K562 (cell line): ENCODE measurements at regions not wholly inside any gene's neighbourhood (a gene's known extent, or its start where the extent isn't known, plus 50 kb on each side); places are given as distances from the start of the nearest gene placed in this dataset.

Source experiments
- CEBPB ChIP-seq: fragments of 450-650 bp; IDR thresholded peaks from 2 replicates; pipeline ENCODE4 v1.6.1; 2016; ENCODE audit warnings: missing genetic modification characterization, missing compliant biosample characterization
- CREM ChIP-seq: IDR thresholded peaks from 2 replicates; pipeline ENCODE4 v1.6.1; 2014; ENCODE audit warnings: antibody characterized with exemption, low read depth
- FOXK2 ChIP-seq, 2 experiments: fragments of 450-650 bp; IDR thresholded peaks in 1 of 2; conservative IDR thresholded peaks in 1 of 2; 2 replicates each; pipeline ENCODE4 v1.6.1; 2016; ENCODE audit warnings: low read depth in 2 of 2, mild to moderate bottlenecking in 1 of 2
- HNRNPUL1 ChIP-seq: fragments of 200-400 bp; formaldehyde crosslinking; IDR thresholded peaks from 2 replicates; pipeline ENCODE4 v1.6.1; 2017; ENCODE audit warnings: low read length
- MBD2 ChIP-seq: sonication (generic); IDR thresholded peaks from 2 replicates; pipeline ENCODE4 v1.6.1; 2016; ENCODE audit warnings: low read depth, borderline replicate concordance
- MEF2D ChIP-seq: conservative IDR thresholded peaks from 2 replicates; pipeline ENCODE4 v1.6.1; 2016; ENCODE audit warnings: low read depth, missing genetic modification characterization, missing compliant biosample characterization
- NFIX ChIP-seq: fragments of 250-450 bp; sonication (Bioruptor Pico); IDR thresholded peaks from 2 replicates; pipeline ENCODE4 v1.4.0; 2020; ENCODE audit warnings: low read depth, mild to moderate bottlenecking, moderate library complexity
- PHB ChIP-seq: fragments of 250-450 bp; sonication (Bioruptor Pico); IDR thresholded peaks from 2 replicates; pipeline ENCODE4 v1.5.0; 2021
- RUNX1 ChIP-seq: sonication (generic); IDR thresholded peaks from 2 replicates; pipeline ENCODE4 v1.6.1; 2016; ENCODE audit warnings: antibody characterized with exemption, low read depth
- SMAD3 ChIP-seq: fragments of 450-650 bp; formaldehyde crosslinking; conservative IDR thresholded peaks from 2 replicates; pipeline ENCODE4 v1.4.0; 2020; ENCODE audit warnings: mild to moderate bottlenecking
- TAF9B ChIP-seq: fragments of 450-650 bp; IDR thresholded peaks from 2 replicates; pipeline ENCODE4 v1.6.1; 2018; ENCODE audit warnings: mild to moderate bottlenecking; ENCODE audit not compliant: partially characterized antibody
- TCFL5 ChIP-seq: fragments of 250-450 bp; sonication (Bioruptor Pico); conservative IDR thresholded peaks from 2 replicates; pipeline ENCODE4 v1.6.1; 2021; ENCODE audit warnings: mild to moderate bottlenecking, moderate library complexity, matching md5 sums
- ZBTB8A ChIP-seq: fragments of 450-650 bp; IDR thresholded peaks from 2 replicates; pipeline ENCODE4 v1.6.1; 2018; ENCODE audit warnings: mild to moderate bottlenecking, moderate library complexity; ENCODE audit not compliant: partially characterized antibody
- ZNF184 ChIP-seq: sonication (generic); formaldehyde crosslinking; IDR thresholded peaks from 2 replicates; pipeline ENCODE4 v1.5.0; 2020; ENCODE audit warnings: missing genetic modification reagents
- ZNF3 ChIP-seq: fragments of 250-450 bp; sonication (Bioruptor Pico); IDR thresholded peaks from 2 replicates; pipeline ENCODE4 v1.5.0; 2021; ENCODE audit warnings: mild to moderate bottlenecking, moderate library complexity
- ZNF668 ChIP-seq: fragments of 250-450 bp; sonication (Bioruptor Pico); IDR thresholded peaks from 2 replicates; pipeline ENCODE4 v1.8.0; 2022; ENCODE audit warnings: mild to moderate bottlenecking, inconsistent platforms
- ZZZ3 ChIP-seq: fragments of 450-650 bp; IDR thresholded peaks from 2 replicates; pipeline ENCODE4 v1.6.1; 2016; ENCODE audit warnings: antibody characterized with exemption, mild to moderate bottlenecking, moderate library complexity
- TF ChIP-seq, protein P1 (sequence below): fragments of 250-450 bp; sonication (Bioruptor Pico); IDR thresholded peaks from 2 replicates; pipeline ENCODE4 v1.8.0; 2022; ENCODE audit warnings: inconsistent platforms, mild to moderate bottlenecking, moderate library complexity, borderline replicate concordance
- TF ChIP-seq, protein P2 (sequence below): fragments of 250-450 bp; sonication (Bioruptor Pico); IDR thresholded peaks from 2 replicates; pipeline ENCODE4 v1.6.1; 2021; ENCODE audit warnings: mild to moderate bottlenecking
- TF ChIP-seq, protein P3 (sequence below), 2 experiments: fragments of 450-650 bp; formaldehyde crosslinking in 1 of 2; IDR thresholded peaks; 2 replicates each; pipeline versions ENCODE4 v1.4.0 to v1.6.1; 2014 to 2020; ENCODE audit warnings: mild to moderate bottlenecking in 2 of 2, borderline replicate concordance in 1 of 2, low read depth in 1 of 2

DNA sequence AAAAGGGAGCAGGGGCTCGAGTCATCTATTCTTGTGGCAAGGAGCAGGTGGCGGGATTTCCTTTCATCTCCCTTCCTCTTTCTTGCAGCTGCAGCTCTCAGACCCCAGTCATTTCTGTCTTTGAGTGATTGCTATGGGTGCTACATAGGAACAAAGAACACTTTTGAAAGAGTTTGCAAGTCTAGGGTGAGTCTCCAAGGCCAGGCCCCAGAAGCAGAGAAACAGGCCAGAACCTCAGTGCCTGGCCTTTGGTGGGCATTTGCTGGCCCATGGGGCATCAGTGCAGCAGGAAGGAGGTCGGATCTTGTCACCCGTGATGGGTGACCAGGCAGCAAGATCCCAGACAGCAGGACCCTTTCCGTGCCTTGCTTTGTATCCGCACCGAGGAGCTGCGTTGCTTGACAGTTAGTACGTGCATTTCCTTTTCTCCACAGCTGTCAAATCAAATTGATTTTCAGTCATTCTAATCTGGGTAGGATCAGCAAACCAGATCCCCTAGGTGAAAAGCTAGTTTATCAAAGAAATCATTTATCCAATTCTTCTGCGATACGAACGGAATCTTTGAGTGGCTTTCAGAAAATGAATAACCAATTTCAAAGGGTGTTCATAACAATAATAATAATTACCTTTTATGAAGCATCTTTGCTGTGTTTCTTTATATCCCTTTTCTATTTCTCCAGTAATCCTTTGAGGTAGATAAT, 244.6 kb upstream of the MAF start (continued):
- TF ChIP-seq, protein P1, sequence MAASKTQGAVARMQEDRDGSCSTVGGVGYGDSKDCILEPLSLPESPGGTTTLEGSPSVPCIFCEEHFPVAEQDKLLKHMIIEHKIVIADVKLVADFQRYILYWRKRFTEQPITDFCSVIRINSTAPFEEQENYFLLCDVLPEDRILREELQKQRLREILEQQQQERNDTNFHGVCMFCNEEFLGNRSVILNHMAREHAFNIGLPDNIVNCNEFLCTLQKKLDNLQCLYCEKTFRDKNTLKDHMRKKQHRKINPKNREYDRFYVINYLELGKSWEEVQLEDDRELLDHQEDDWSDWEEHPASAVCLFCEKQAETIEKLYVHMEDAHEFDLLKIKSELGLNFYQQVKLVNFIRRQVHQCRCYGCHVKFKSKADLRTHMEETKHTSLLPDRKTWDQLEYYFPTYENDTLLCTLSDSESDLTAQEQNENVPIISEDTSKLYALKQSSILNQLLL (CRISPR knock-in tag) = no peak
- TF ChIP-seq SMAD3 (CRISPR knock-in tag) = peak; percentile 30; the same call in 1 of the 2 replicates
- no peak for TF ChIP-seq FOXK2 (conservative IDR thresholded peaks at IDR 0.05 in 1 of 2, IDR thresholded peaks at IDR 0.05 in 1 of 2; ENCODE audit: low read depth in 2 of 2)
- no peak for TF ChIP-seq ZBTB8A
- no peak for TF ChIP-seq TAF9B
- TF ChIP-seq, protein P2, sequence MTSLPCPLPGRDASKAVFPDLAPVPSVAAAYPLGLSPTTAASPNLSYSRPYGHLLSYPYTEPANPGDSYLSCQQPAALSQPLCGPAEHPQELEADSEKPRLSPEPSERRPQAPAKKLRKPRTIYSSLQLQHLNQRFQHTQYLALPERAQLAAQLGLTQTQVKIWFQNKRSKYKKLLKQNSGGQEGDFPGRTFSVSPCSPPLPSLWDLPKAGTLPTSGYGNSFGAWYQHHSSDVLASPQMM (CRISPR knock-in tag) = no peak
- no peak for TF ChIP-seq NFIX
- no peak for TF ChIP-seq ZNF3
- TF ChIP-seq, protein P3, sequence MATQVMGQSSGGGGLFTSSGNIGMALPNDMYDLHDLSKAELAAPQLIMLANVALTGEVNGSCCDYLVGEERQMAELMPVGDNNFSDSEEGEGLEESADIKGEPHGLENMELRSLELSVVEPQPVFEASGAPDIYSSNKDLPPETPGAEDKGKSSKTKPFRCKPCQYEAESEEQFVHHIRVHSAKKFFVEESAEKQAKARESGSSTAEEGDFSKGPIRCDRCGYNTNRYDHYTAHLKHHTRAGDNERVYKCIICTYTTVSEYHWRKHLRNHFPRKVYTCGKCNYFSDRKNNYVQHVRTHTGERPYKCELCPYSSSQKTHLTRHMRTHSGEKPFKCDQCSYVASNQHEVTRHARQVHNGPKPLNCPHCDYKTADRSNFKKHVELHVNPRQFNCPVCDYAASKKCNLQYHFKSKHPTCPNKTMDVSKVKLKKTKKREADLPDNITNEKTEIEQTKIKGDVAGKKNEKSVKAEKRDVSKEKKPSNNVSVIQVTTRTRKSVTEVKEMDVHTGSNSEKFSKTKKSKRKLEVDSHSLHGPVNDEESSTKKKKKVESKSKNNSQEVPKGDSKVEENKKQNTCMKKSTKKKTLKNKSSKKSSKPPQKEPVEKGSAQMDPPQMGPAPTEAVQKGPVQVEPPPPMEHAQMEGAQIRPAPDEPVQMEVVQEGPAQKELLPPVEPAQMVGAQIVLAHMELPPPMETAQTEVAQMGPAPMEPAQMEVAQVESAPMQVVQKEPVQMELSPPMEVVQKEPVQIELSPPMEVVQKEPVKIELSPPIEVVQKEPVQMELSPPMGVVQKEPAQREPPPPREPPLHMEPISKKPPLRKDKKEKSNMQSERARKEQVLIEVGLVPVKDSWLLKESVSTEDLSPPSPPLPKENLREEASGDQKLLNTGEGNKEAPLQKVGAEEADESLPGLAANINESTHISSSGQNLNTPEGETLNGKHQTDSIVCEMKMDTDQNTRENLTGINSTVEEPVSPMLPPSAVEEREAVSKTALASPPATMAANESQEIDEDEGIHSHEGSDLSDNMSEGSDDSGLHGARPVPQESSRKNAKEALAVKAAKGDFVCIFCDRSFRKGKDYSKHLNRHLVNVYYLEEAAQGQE (IDR thresholded peaks at IDR 0.05; ENCODE audit: borderline replicate concordance) = no peak
- TF ChIP-seq, protein P3 (CRISPR knock-in tag; IDR thresholded peaks at IDR 0.05; ENCODE audit: low read depth) = 0 out of 2 replicates have a peak, but pooled peaks have one; percentile 16
- no peak for TF ChIP-seq MBD2
- TF ChIP-seq TCFL5 (CRISPR knock-in tag) = no peak
- TF ChIP-seq RUNX1 = no peak
- TF ChIP-seq MEF2D (tag) = 0 out of 2 replicates have a peak, but pooled peaks have one; percentile 27
- no peak for TF ChIP-seq HNRNPUL1
- no peak for TF ChIP-seq CEBPB (tag)
- TF ChIP-seq ZNF668 = peak; percentile 64; the same call in 1 of the 2 replicates
- TF ChIP-seq PHB (CRISPR knock-in tag) = peak; percentile 93; the same call in 1 of the 2 replicates
- TF ChIP-seq ZNF184 = no peak
- no peak for TF ChIP-seq CREM
- TF ChIP-seq ZZZ3 = 0 out of 2 replicates have a peak, but pooled peaks have one; percentile 19
